ENCODE measurements at regions not wholly inside any gene's neighbourhood (a gene's known extent, or its start where the extent isn't known, plus 50 kb on each side); places are given as distances from the start of the nearest gene placed in this dataset.

- TF ChIP-seq CTCF (IDR thresholded peaks at IDR 0.05): no peak
- TF ChIP-seq POLR2A (IDR thresholded peaks at IDR 0.05; ENCODE audit: low read depth): no peak
Measured at GRCh38 chr13:50162001-50162400, 146.8 kb downstream of the KCNRG start.

Measured in esophagus muscularis mucosa (tissue), 3 donors.